ENCODE measurements at regions not wholly inside any gene's neighbourhood (a gene's known extent, or its start where the extent isn't known, plus 50 kb on each side); places are given as distances from the start of the nearest gene placed in this dataset.

DNA sequence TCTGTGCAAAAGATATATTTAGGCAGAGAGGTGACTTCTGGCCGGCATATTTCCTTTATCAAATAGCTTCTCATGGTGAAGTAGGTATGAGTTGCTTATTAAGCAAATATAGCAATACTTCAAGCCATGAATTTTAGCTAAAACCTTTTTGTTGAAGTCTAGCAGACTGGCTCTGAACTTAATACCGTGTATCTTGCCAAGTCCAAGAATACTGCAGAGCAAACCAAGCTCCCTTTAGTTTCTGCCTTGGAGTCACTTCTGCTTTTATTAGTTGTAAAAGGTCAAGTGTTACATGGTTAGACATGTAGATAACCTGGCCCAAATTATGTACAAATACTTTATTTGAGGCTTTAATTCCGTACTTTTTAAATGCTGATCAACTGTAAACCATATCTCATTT, 627.6 kb upstream of the PKDCC start:
- Mint-ChIP-seq H3K27me3 (ENCODE audit: insufficient read depth, low read depth) (no peaks in the 10 kb centered on the region), H3K27ac (no peak overlapping the region), H3K36me3 (no peaks in the 10 kb centered on the region), H3K9me3 (no peaks in the 10 kb centered on the region), H3K4me1 (no peaks in the 10 kb centered on the region), H3K4me3 (no peak overlapping the region)
- no peak for DNase-seq (ENCODE audit: low spot score)
- no peaks in the 10 kb centered on the region for H3K9me3 ChIP-seq (ENCODE audit: low read depth)
- no peaks in the 10 kb centered on the region for H3K36me3 ChIP-seq
- H3F3A ChIP-seq (ENCODE audit: low read depth) = no peaks in the 10 kb centered on the region
- no peaks in the 10 kb centered on the region for H4K20me1 ChIP-seq (ENCODE audit: low read depth)
- no peaks in the 10 kb centered on the region for H3K79me2 ChIP-seq (ENCODE audit: low read depth)
- H3K4me1 ChIP-seq = no peaks in the 10 kb centered on the region
- H3K4me3 ChIP-seq = no peak overlapping the region
- no peak overlapping the region for H3K27ac ChIP-seq
- TF ChIP-seq EZH2phosphoT487 (IDR thresholded peaks at IDR 0.05) = no peak
- TF ChIP-seq, protein P1, sequence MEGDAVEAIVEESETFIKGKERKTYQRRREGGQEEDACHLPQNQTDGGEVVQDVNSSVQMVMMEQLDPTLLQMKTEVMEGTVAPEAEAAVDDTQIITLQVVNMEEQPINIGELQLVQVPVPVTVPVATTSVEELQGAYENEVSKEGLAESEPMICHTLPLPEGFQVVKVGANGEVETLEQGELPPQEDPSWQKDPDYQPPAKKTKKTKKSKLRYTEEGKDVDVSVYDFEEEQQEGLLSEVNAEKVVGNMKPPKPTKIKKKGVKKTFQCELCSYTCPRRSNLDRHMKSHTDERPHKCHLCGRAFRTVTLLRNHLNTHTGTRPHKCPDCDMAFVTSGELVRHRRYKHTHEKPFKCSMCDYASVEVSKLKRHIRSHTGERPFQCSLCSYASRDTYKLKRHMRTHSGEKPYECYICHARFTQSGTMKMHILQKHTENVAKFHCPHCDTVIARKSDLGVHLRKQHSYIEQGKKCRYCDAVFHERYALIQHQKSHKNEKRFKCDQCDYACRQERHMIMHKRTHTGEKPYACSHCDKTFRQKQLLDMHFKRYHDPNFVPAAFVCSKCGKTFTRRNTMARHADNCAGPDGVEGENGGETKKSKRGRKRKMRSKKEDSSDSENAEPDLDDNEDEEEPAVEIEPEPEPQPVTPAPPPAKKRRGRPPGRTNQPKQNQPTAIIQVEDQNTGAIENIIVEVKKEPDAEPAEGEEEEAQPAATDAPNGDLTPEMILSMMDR (IDR thresholded peaks at IDR 0.05) = no peak
- TF ChIP-seq EZH2 (IDR thresholded peaks at IDR 0.05) = no peak
- H3K4me2 ChIP-seq = no peak overlapping the region
- no peak overlapping the region for H3K9ac ChIP-seq
- no peaks in the 10 kb centered on the region for H3K27me3 ChIP-seq
- no peak overlapping the region for H2AFZ ChIP-seq (replicated peaks)

DNA sequence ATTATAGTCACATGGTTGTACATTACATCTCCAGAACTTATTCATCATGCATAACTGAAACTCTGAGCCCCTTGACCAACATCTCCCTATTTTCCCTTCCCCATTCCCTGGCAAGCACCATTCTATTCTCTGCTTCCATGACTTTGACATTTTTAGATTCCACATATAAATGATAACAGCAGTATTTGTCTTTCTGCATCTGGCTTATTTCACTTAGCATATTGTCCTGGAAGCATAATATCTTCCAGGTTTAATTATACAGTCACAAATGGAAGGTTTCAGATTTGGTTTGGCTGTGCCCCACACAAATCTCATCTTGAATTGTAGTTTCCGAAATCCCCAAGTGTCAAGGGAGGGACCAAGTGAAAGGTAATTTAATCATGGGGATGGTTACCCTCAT, 626.9 kb upstream of the PKDCC start:
- DNase-seq (ENCODE audit: low spot score) = no peak
- H3K4me1 ChIP-seq = no peaks in the 10 kb centered on the region
- no peaks in the 10 kb centered on the region for H3K4me1 Mint-ChIP-seq
- H3K9me3 Mint-ChIP-seq = no peaks in the 10 kb centered on the region
- no peaks in the 10 kb centered on the region for H3K9me3 ChIP-seq (ENCODE audit: low read depth)
- H3K4me3 ChIP-seq = no peak overlapping the region
- H3K36me3 Mint-ChIP-seq = no peaks in the 10 kb centered on the region
- H3K4me2 ChIP-seq = no peak overlapping the region
- no peaks in the 10 kb centered on the region for H3K27me3 Mint-ChIP-seq (ENCODE audit: insufficient read depth, low read depth)
- no peak overlapping the region for H2AFZ ChIP-seq (replicated peaks)
- no peaks in the 10 kb centered on the region for H3K36me3 ChIP-seq
- H3K9ac ChIP-seq = no peak overlapping the region
- H3F3A ChIP-seq (ENCODE audit: low read depth) = no peaks in the 10 kb centered on the region
- H3K27ac ChIP-seq = no peak overlapping the region
- H3K79me2 ChIP-seq (ENCODE audit: low read depth) = no peaks in the 10 kb centered on the region
- no peaks in the 10 kb centered on the region for H4K20me1 ChIP-seq (ENCODE audit: low read depth)
- H3K27ac Mint-ChIP-seq = no peak overlapping the region
- no peak overlapping the region for H3K4me3 Mint-ChIP-seq
- H3K27me3 ChIP-seq = no peaks in the 10 kb centered on the region
- TF ChIP-seq EZH2 (IDR thresholded peaks at IDR 0.05) (no peak), EZH2phosphoT487 (IDR thresholded peaks at IDR 0.05) (no peak)
- TF ChIP-seq, protein P1 (IDR thresholded peaks at IDR 0.05) = no peak

DNA sequence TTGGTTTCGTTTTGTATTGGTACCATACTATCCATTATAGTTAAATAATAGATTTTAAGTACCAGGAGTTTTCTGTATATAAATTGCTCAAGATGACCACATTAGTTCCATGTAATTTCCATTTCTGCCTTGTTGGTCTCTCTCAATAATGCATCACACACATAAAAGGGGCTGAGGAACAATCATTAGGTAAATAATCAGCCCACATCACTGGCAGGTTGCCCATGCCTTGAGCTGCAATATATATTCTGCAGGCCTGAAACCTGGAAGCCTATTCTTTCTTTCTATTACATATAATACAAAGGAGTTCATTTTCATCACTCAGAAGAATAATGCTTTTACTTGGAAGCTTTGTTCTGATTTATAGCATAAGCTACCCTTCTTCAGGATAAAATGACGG, 616.1 kb upstream of the PKDCC start:
- TF ChIP-seq EZH2phosphoT487 (IDR thresholded peaks at IDR 0.05) (no peak), EZH2 (IDR thresholded peaks at IDR 0.05) (no peak)
- TF ChIP-seq, protein P1 (IDR thresholded peaks at IDR 0.05) = no peak
- Histone ChIP-seq H3F3A (ENCODE audit: low read depth) (no peaks in the 10 kb centered on the region), H2AFZ (replicated peaks) (no peak overlapping the region), H3K79me2 (ENCODE audit: low read depth) (no peaks in the 10 kb centered on the region), H4K20me1 (ENCODE audit: low read depth) (no peaks in the 10 kb centered on the region), H3K9me3 (ENCODE audit: low read depth) (no peaks in the 10 kb centered on the region), H3K27me3 (no peaks in the 10 kb centered on the region), H3K4me2 (no peak overlapping the region), H3K27ac (no peak overlapping the region), H3K4me3 (no peak overlapping the region), H3K9ac (no peak overlapping the region), H3K4me1 (no peaks in the 10 kb centered on the region), H3K36me3 (no peaks in the 10 kb centered on the region)
- no peak overlapping the region for H3K27ac Mint-ChIP-seq
- no peak for DNase-seq (ENCODE audit: low spot score)
- H3K4me1 Mint-ChIP-seq = no peaks in the 10 kb centered on the region
- peaks cover 3% of the 10 kb centered on the region for H3K9me3 Mint-ChIP-seq
- H3K27me3 Mint-ChIP-seq (ENCODE audit: insufficient read depth, low read depth) = no peaks in the 10 kb centered on the region
- H3K4me3 Mint-ChIP-seq = no peak overlapping the region
- H3K36me3 Mint-ChIP-seq = no peaks in the 10 kb centered on the region

DNA sequence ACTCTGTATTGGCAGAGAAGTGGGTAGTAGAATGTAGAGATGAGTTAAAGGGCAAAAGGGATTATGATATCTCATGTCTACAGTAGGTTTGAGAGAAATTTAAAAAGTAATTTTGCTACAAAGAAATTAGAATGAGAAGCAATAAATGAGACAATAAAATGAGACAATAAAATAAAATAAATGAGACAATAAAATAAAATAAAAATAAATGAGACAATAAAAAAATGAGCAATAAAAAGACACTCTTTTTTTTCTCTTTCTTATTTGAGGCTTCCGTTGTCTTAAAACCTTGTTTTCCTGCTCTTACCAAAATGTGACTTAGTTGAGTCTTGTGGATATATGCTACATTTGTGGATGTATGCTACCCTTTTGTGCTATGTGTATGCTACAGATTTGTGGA, 615.4 kb upstream of the PKDCC start:
- no peak overlapping the region for H3K9ac ChIP-seq
- no peak overlapping the region for H3K4me3 ChIP-seq
- H4K20me1 ChIP-seq (ENCODE audit: low read depth) = no peaks in the 10 kb centered on the region
- H3K36me3 ChIP-seq = no peaks in the 10 kb centered on the region
- H3K79me2 ChIP-seq (ENCODE audit: low read depth) = no peaks in the 10 kb centered on the region
- H3K27ac Mint-ChIP-seq = no peak overlapping the region
- no peaks in the 10 kb centered on the region for H3K9me3 ChIP-seq (ENCODE audit: low read depth)
- H3K4me1 Mint-ChIP-seq = no peaks in the 10 kb centered on the region
- H3K4me2 ChIP-seq = no peak overlapping the region
- H3K4me3 Mint-ChIP-seq = no peak overlapping the region
- no peak overlapping the region for H2AFZ ChIP-seq (replicated peaks)
- no peak for TF ChIP-seq EZH2 (IDR thresholded peaks at IDR 0.05)
- TF ChIP-seq, protein P1 (IDR thresholded peaks at IDR 0.05) = no peak
- TF ChIP-seq EZH2phosphoT487 (IDR thresholded peaks at IDR 0.05) = no peak
- H3K27me3 ChIP-seq = no peaks in the 10 kb centered on the region
- H3K27ac ChIP-seq = no peak overlapping the region
- no peaks in the 10 kb centered on the region for H3K4me1 ChIP-seq
- H3F3A ChIP-seq (ENCODE audit: low read depth) = no peaks in the 10 kb centered on the region
- no peaks in the 10 kb centered on the region for H3K27me3 Mint-ChIP-seq (ENCODE audit: insufficient read depth, low read depth)
- peaks cover 6% of the 10 kb centered on the region for H3K9me3 Mint-ChIP-seq
- H3K36me3 Mint-ChIP-seq = no peaks in the 10 kb centered on the region
- DNase-seq (ENCODE audit: low spot score) = no peak

All from neural progenitor cell (in vitro differentiated cells).